Activated naive CD8-positive, alpha-beta T cell (primary cell): ENCODE measurements at regions not wholly inside any gene's neighbourhood (a gene's known extent, or its start where the extent isn't known, plus 50 kb on each side); places are given as distances from the start of the nearest gene placed in this dataset.
"Not testable (repeated sequence)": the region's sequence is repeated elsewhere in the genome, so short reads cannot be mapped to it uniquely, and the experiment has no call there.

Experiments used
- H3K27ac Mint-ChIP-seq: one replicate; pipeline ENCODE4 v1.8.0; 2021; ENCODE audit warnings: mixed read lengths
- H3K27me3 Mint-ChIP-seq: one replicate; pipeline ENCODE4 v1.8.0; 2021; ENCODE audit warnings: mixed read lengths
- H3K36me3 Mint-ChIP-seq: one replicate; pipeline ENCODE4 v1.8.0; 2021; ENCODE audit warnings: mixed read lengths
- H3K4me1 Mint-ChIP-seq: one replicate; pipeline ENCODE4 v1.8.0; 2021; ENCODE audit warnings: low read depth, mixed read lengths
- H3K4me3 Mint-ChIP-seq: one replicate; pipeline ENCODE4 v1.8.0; 2021; ENCODE audit warnings: mild to moderate bottlenecking, mixed read lengths
- H3K9me3 Mint-ChIP-seq: one replicate; pipeline ENCODE4 v1.8.0; 2021; ENCODE audit warnings: low read depth, mixed read lengths

GRCh38 chr2:40020997-40021396 is 241.9 kb upstream of the THUMPD2 start:
- Mint-ChIP-seq H3K27ac (no peak overlapping the region), H3K36me3 (no peaks in the 10 kb centered on the region), H3K4me3 (no peak overlapping the region), H3K4me1 (no peaks in the 10 kb centered on the region), H3K9me3 (peaks cover 10% of the 10 kb centered on the region), H3K27me3 (no peaks in the 10 kb centered on the region)

DNA sequence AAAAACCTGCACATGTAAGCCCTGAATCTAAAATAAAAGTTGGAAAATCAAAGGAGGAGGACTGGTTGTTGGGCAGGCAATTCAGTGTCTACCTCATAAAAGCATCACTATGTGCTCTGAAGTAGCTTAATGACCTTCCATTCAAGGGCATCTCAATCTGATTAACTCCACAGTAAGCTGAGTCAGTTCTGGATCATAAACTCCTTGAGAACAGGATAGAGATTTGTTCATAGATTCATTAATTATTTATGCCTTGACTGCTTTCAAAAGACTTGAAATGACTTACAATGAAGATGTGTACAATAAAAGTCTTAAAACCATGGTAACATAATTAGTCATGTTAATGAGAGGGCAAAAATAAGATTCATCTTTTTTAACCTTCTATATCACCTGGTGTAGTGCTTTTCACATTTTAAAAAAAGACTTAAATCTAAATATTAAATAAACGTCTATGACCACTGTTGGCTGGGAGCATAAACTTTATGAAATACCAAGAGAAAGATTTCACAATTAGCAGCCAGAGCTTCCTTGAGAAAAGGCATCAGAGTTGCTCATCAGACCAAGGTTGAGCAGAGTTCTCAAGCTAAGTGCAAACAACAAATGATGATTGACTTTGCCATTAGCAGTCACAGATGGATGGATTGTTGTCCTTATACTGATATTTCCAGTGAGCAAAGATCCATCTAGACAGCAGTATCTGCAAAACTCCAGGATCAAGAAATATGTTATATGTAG is 237.3 kb upstream of the THUMPD2 start:
- Mint-ChIP-seq H3K4me1 (no peaks in the 10 kb centered on the region), H3K36me3 (no peaks in the 10 kb centered on the region), H3K4me3 (no peak overlapping the region), H3K27me3 (no peaks in the 10 kb centered on the region), H3K27ac (no peak overlapping the region), H3K9me3 (peaks cover 14% of the 10 kb centered on the region)

DNA sequence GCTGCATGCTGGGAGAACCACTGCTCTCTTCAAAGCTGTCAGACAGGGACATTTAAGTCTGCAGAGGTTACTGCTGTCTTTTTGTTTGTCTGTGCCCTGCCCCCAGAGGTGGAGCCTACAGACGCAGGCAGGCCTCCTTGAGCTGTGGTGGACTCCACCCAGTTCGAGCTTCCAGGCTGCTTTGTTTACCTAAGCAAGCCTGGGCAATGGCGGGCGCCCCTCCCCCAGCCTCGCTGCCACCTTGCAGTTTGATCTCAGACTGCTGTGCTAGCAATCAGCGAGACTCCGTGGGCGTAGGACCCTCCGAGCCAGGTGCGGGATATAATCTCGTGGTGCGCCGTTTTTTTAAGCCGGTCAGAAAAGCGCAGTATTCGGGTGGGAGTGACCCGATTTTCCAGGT is 234.9 kb upstream of the THUMPD2 start:
- not testable (repeated sequence) for H3K36me3 Mint-ChIP-seq, H3K4me1 Mint-ChIP-seq, H3K4me3 Mint-ChIP-seq, H3K27ac Mint-ChIP-seq, H3K9me3 Mint-ChIP-seq, H3K27me3 Mint-ChIP-seq

DNA sequence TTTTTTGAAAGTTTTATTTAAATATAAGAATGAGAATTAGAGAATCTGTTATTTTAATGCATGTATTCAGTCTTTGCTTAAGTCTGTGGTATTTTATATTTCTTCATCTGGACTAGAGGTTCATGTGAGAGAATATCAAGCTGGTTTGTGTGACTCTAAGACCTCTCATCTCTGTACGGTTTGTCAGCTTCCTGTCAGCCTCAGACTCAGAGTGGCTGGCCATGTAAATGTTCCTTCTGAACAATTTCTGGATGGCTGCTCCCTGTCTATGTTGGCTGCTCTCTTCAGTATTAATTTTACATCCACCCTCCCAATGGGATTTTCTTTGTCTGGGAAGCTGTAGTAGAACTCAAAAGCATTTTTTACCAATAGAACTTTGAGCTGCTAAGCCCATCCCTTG is 225.3 kb upstream of the THUMPD2 start:
- H3K4me1 Mint-ChIP-seq, result no peaks in the 10 kb centered on the region
- no peaks in the 10 kb centered on the region for H3K27me3 Mint-ChIP-seq
- H3K27ac Mint-ChIP-seq, result no peak overlapping the region
- H3K4me3 Mint-ChIP-seq, result no peak overlapping the region
- peaks cover 4% of the 10 kb centered on the region for H3K9me3 Mint-ChIP-seq
- no peaks in the 10 kb centered on the region for H3K36me3 Mint-ChIP-seq

DNA sequence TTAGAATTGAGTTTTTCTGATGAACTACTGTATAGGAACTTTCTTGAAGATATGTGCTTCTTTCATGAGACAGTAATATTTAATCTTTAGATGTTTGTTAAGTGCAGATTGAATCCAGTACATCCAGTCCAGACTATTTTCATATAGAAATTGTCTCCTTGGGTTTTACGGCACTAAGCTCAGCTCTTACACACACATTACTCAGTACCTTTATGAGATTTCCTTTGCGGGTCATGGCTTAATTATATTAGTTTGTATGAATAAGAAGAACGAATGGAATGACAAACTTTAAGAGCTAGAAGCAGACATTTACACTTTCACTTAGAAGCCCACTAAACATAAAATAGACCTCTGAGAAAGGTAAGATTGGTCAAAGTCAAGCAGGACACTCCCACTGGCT is 223.3 kb upstream of the THUMPD2 start:
- no peak overlapping the region for H3K27ac Mint-ChIP-seq
- peaks cover 4% of the 10 kb centered on the region for H3K9me3 Mint-ChIP-seq
- H3K4me1 Mint-ChIP-seq, result no peaks in the 10 kb centered on the region
- no peaks in the 10 kb centered on the region for H3K36me3 Mint-ChIP-seq
- H3K4me3 Mint-ChIP-seq, result no peak overlapping the region
- H3K27me3 Mint-ChIP-seq, result no peaks in the 10 kb centered on the region

- Mint-ChIP-seq H3K4me3 (no peak overlapping the region), H3K27ac (no peak overlapping the region), H3K4me1 (no peaks in the 10 kb centered on the region), H3K36me3 (no peaks in the 10 kb centered on the region), H3K9me3 (peaks cover 4% of the 10 kb centered on the region), H3K27me3 (no peaks in the 10 kb centered on the region)
Observed at GRCh38 chr2:39999864-40000263, 220.8 kb upstream of the THUMPD2 start.

- H3K9me3 Mint-ChIP-seq, result peaks cover 4% of the 10 kb centered on the region
- no peak overlapping the region for H3K4me3 Mint-ChIP-seq
- H3K36me3 Mint-ChIP-seq, result no peaks in the 10 kb centered on the region
- H3K27ac Mint-ChIP-seq, result no peak overlapping the region
- H3K4me1 Mint-ChIP-seq, result no peaks in the 10 kb centered on the region
- H3K27me3 Mint-ChIP-seq, result no peaks in the 10 kb centered on the region
Observed at GRCh38 chr2:39998617-39999016, 219.6 kb upstream of the THUMPD2 start.

DNA sequence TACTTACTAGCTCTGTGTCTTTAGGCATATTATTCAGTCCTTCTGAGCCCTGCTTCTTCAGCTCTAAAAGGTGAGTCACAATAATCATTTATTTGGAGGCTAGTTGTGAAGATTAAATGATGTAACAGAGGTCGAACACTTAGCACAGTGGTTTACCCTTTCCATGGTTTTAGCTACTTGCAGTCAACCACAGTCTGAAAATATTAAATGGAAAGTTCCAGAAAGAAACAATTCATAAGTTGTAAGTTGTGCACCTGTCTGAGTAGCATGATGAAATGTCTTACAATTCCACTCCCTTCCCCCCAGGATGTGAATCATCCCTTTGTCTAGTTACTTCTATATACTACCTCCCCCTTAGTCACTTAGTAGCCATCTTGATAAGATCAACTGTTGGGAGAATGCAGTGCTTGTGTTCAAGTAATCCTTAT is 217.6 kb upstream of the THUMPD2 start:
- Mint-ChIP-seq H3K9me3 (no peaks in the 10 kb centered on the region), H3K4me3 (no peak overlapping the region), H3K27ac (no peak overlapping the region), H3K4me1 (no peaks in the 10 kb centered on the region), H3K36me3 (no peaks in the 10 kb centered on the region), H3K27me3 (no peaks in the 10 kb centered on the region)

DNA sequence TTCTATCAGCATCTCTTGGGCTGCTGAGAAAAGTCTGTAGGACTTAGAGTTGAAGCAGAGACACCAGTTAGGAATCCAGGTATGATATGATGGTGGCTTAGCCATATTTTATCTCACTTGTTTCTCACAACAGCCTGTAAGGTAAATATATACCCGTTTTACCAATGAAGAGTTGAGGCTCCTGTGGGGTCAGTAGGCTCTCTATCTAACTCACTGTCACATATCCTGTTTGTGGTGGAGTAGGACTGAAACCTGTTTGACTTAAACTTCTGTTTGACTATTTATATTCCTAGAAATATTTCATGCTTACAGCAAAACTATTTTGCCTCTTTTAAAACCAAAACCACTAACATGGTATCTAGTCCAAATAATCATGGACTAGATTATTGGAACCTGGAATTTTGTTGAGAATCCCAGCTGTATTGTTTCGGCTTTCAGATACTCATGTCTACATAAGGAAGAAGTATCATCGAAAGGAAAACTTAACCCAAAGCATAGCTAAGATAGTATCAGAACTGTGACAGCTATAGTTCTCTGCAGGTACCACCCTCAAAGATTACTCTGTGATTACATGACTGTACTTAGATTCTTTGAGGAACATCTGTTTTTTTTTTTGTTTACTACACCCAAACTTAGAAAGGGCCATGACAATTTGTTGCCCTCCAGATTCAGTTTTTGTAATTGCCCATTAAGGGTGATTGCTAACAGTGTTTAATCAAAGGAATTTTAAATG is 216.1 kb upstream of the THUMPD2 start:
- Mint-ChIP-seq H3K4me1 (no peaks in the 10 kb centered on the region), H3K36me3 (no peaks in the 10 kb centered on the region), H3K27me3 (no peaks in the 10 kb centered on the region)

DNA sequence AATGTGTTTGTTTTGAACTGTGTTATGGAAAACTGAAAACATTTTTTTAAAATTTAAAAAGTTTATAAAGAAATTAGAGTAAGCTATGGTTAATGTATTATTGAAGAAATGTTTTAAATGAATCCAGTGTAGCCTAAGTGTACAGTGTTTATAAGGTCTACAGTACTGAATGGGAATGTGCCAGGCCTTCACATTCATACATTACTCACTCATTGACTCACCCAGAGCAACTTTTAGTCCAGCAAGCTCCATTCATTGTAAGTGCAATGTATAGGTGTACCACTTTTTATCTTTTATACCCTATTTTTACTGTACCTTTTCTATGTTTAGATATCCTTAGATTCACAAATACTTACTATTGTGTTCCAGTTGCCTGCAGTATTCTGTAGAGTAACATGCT is 215.1 kb upstream of the THUMPD2 start:
- no peak overlapping the region for H3K27ac Mint-ChIP-seq
- no peaks in the 10 kb centered on the region for H3K36me3 Mint-ChIP-seq
- H3K9me3 Mint-ChIP-seq, result no peaks in the 10 kb centered on the region
- no peaks in the 10 kb centered on the region for H3K4me1 Mint-ChIP-seq
- H3K4me3 Mint-ChIP-seq, result no peak overlapping the region
- H3K27me3 Mint-ChIP-seq, result no peaks in the 10 kb centered on the region

More for the DNA sequence above, 216.1 kb upstream of the THUMPD2 start:
- H3K4me3 Mint-ChIP-seq, result no peak overlapping the region
- H3K27ac Mint-ChIP-seq, result no peak overlapping the region
- H3K9me3 Mint-ChIP-seq, result no peaks in the 10 kb centered on the region

- Mint-ChIP-seq H3K36me3 (no peaks in the 10 kb centered on the region), H3K4me1 (no peaks in the 10 kb centered on the region), H3K27me3 (no peaks in the 10 kb centered on the region), H3K27ac (no peak overlapping the region), H3K4me3 (no peak overlapping the region), H3K9me3 (no peaks in the 10 kb centered on the region)
Observed at GRCh38 chr2:39991298-39991697, 212.2 kb upstream of the THUMPD2 start.

DNA sequence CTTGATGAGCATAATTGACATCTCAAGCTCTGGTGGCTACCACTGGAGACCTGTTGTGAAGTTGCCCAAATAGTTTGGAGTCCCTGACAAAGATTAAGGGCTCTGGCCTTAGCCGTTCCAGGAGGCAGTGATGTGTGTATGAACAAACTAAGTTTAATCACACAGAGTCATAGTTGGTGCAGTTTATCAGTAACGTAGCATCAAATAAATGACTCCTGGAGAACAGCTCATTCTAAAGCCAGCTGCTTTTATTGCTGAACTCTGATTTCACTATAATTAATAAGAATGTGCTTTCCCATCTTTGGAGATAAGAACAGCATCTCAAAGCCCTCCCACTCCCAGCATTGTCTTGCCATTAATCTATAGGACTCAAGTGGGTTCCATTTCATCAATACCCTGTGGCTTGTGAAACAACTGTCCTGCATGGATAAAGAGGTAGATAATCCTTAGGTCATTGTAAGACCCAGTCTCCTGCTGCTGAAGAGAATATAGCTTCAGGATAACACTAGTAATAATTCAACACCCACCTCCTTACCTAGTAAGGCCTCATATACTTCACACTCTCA is 211.4 kb upstream of the THUMPD2 start:
- Mint-ChIP-seq H3K9me3 (no peaks in the 10 kb centered on the region), H3K36me3 (no peaks in the 10 kb centered on the region), H3K27me3 (no peaks in the 10 kb centered on the region), H3K4me3 (no peak overlapping the region), H3K4me1 (no peaks in the 10 kb centered on the region), H3K27ac (no peak overlapping the region)

GRCh38 chr2:39989888-39990287 is 210.8 kb upstream of the THUMPD2 start:
- H3K9me3 Mint-ChIP-seq, result no peaks in the 10 kb centered on the region
- H3K27me3 Mint-ChIP-seq, result no peaks in the 10 kb centered on the region
- H3K4me1 Mint-ChIP-seq, result no peaks in the 10 kb centered on the region
- no peak overlapping the region for H3K27ac Mint-ChIP-seq
- H3K4me3 Mint-ChIP-seq, result no peak overlapping the region
- H3K36me3 Mint-ChIP-seq, result no peaks in the 10 kb centered on the region

- Mint-ChIP-seq H3K4me3 (no peak overlapping the region), H3K4me1 (no peaks in the 10 kb centered on the region), H3K36me3 (no peaks in the 10 kb centered on the region), H3K27ac (no peak overlapping the region), H3K9me3 (no peaks in the 10 kb centered on the region), H3K27me3 (no peaks in the 10 kb centered on the region)
Observed at GRCh38 chr2:39981883-39982311, 202.8 kb upstream of the THUMPD2 start.

DNA sequence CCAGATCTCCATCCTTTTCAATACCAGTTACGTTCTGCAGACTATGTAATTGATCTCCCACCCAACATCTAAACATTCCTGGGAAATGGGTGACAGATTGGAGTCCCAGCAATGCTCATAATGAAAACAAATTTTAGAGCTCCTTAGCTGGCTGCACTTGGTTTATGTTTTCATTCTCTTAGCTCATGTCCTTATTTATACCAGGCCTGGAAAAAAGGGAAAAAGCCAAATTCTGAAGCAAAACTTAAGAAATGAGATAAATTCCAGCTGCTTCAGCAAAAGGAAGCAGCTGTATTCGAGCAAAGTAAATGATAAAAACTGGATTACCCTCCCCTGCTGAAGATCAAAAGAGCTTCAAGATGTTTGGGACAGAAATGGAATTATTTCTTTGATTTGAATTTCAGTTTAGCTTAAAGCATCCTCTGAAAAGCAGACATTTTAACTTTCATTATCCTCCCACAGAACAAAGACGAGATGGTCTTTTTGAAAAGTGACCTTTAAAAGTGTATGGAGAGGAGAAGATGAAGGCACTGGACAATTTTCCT is 196.5 kb upstream of the THUMPD2 start:
- Mint-ChIP-seq H3K9me3 (no peaks in the 10 kb centered on the region), H3K4me3 (no peak overlapping the region), H3K27ac (no peak overlapping the region), H3K4me1 (no peaks in the 10 kb centered on the region), H3K27me3 (no peaks in the 10 kb centered on the region), H3K36me3 (no peaks in the 10 kb centered on the region)
